ENCODE measurements at regions not wholly inside any gene's neighbourhood (a gene's known extent, or its start where the extent isn't known, plus 50 kb on each side); places are given as distances from the start of the nearest gene placed in this dataset.
"Not testable (repeated sequence)": the region's sequence is repeated elsewhere in the genome, so short reads cannot be mapped to it uniquely, and the experiment has no call there.

GRCh38 chr10:45902324-45902723, 55.0 kb upstream of the AGAP4 start:
- not testable (repeated sequence) for TF ChIP-seq ZNF623 (tag by site-specific recombination; IDR thresholded peaks at IDR 0.05)
- TF ChIP-seq, protein P1, sequence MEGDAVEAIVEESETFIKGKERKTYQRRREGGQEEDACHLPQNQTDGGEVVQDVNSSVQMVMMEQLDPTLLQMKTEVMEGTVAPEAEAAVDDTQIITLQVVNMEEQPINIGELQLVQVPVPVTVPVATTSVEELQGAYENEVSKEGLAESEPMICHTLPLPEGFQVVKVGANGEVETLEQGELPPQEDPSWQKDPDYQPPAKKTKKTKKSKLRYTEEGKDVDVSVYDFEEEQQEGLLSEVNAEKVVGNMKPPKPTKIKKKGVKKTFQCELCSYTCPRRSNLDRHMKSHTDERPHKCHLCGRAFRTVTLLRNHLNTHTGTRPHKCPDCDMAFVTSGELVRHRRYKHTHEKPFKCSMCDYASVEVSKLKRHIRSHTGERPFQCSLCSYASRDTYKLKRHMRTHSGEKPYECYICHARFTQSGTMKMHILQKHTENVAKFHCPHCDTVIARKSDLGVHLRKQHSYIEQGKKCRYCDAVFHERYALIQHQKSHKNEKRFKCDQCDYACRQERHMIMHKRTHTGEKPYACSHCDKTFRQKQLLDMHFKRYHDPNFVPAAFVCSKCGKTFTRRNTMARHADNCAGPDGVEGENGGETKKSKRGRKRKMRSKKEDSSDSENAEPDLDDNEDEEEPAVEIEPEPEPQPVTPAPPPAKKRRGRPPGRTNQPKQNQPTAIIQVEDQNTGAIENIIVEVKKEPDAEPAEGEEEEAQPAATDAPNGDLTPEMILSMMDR (tag by site-specific recombination; IDR thresholded peaks at IDR 0.05), result not testable (repeated sequence)

Data from HEK293 (cell line).